Stimulated activated CD8-positive, alpha-beta memory T cell treated with anti-CD3 and anti-CD28 coated beads, Interleukin-4, amount 100 ng/mL, for 24 hours (primary cell): ENCODE measurements at regions not wholly inside any gene's neighbourhood (a gene's known extent, or its start where the extent isn't known, plus 50 kb on each side); places are given as distances from the start of the nearest gene placed in this dataset.

Experiments used
- DNase-seq: peaks from one replicate; pipeline ENCODE4 v3.0.0-alpha.2; 2020; ENCODE audit warnings: low read depth

DNA sequence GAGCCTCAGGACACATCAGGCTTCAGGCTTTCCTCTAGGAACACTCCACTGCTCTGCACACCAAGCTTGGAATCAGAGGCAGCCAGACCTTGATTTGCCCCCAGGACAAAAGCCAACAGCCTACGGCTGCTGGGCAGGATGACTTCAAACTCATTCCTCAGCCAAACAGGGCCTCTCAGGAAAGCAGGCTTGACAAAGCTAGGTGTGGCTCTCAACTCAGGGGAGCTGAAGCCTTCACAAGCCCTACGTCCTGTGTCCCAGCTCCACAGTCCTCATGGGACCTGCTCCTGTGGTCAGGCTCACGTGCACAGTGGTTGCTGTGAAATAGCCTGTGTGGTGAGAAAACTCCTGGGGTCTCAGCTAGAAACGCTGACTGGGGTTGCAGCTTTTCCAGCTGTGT, 398.9 kb upstream of the ZNF507 start:
- DNase-seq = no peak

DNA sequence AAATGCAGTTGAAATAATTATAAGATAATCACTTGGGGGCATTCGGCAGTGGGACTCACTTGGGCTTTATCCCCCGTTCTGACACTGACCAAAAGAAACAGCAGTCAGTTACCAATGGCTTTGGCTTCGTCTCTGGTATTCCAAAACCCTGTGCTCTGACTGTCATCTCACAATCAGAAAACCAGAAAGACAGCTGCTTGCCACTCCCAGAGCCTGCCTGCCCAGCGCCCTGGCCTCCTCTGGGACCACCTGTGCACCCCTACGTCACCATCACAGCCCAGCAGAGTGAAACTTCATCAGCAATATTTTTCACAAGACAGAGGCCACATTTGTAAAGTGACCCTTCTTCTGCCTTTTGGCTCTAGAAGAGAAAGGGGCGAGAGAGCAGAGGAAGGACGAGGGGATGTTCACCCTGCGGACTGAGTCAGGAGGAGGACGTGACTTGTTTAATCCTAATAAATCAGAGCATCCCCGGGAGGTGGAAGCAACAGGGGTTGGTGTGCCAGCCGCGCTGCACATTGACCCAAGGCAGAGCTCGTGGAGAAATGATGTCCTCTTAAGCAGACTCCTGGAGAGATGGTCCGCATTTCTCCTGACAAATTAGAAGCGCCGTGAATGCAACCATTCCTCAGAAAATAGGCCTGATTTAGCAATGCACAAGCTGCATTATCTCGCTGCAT, 397.8 kb upstream of the ZNF507 start:
- DNase-seq = no peak

DNA sequence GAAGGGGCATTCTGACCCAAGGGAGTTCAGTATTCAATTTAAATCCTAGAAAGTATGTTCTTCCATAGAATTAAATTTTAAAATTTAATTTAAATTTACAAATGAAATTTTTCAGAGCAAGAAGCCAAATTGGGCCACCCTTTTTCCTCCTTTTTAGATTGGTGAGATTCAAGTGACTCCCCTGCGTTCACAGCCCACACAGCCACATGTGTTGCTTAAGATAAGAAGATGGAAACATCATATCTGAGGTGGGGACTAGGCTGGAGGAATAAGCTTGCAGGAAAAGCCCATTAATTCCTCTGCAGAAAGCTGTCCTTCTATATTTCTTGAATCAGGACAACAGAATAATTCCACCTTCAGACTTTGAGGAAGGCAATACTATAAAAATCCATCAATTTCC, 392.7 kb upstream of the ZNF507 start:
- no peak for DNase-seq

DNA sequence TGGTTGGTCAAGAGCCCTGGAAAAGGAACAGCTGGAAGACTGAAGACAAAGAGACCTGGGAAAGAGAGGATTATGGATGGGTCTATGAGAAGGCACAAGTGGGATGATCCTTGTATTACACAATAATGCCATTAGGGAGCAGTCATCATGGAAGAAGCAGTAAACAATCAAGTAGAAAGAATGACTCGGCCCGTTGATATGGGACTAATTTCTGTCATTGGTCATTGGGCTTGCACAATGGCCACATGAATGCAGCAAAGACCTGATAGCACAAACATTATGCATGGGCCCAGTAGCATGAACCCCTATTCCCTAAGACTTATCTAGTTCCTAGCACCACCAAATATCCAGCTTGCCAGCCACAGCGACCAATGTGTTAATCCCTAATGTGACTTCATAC, 390.3 kb upstream of the ZNF507 start:
- DNase-seq = no peak

DNA sequence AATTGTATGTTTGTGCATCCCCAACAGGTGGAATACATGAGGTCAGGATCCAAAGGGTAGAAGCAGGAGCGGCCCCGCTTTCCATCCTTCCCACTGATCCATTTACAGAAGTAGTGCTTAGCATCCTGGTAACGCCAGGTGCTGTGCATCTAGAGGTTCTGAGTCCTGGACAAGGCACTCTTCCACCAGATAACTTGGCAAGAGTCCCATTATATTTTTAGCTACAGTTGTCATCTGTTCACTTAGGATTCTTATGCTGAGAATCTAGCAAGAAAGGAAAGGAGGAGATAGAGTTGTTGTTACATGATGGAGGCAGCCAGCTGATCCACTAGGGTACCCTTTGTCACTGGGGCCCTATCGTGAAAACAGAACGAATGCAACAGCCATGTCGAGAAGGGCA, 389.5 kb upstream of the ZNF507 start:
- DNase-seq = no peak

DNA sequence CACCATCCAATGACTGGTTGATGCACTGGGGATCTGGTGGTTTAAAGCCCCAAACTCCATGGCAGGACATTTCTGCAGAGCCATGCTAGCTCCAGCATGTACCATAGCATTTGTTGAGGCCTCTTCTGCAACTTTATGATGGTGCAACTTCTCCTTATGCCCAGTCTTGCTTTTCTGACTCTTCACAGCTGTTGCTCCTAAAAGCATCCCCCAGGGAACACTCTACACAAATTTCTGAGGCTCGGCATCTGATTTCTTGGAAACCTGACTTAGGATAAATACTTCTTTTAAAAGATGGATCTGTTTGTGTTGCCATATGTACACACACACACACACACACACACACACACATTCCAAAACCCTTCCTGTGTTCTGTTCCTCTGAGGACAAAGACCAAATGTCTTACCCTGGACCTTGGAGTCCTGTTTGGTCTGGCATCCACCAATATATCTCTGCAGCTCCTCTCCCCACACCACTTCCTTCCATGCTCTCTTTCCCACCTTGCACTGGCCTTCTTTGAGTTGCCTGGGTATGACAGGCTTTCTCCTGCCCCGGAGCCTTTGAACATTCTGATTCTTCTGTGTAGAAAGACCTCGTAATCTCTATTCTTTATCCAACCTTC, 388.5 kb upstream of the ZNF507 start:
- no peak for DNase-seq

DNA sequence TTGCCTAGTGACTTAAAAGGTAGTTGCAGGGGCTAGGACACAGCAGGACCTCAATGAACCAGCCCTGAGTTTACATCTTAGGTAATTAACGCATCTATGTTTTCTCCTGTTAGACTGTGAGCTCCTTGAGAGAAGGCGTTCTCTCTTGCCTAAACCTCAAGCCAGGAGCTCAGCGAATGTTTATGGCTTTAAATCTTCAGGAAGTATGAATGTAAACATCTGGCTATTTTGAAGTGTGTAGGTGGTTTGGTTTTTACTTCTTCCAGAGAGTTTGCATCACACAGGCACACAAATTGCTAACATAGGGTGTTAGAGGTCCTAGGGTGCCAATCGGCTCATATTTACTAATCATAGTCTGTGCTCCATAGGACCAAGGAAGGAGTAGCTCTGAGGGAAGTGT, 387.7 kb upstream of the ZNF507 start:
- no peak for DNase-seq

DNA sequence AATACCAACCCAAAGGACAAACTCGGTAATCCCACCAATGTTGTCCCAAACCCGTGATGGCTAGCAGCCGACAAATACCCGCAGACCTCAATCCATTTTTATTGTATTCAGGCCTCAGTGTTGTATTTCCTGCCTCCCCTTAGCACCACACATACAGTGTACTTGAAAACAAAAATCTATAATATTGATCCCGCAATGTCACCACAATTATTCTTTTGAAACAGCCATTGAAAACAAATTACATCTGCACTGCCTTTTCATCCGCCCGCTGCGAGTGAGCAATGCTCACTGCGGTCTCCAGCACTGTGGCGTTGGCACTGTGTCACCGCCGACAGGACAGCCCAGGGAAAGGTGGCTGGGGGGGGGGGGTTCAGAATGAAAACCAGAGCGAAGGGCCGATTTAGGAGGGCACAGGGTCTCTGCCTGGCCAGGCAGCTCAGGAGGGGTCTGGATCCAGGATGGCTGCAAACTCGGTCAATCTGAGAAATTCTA, 385.8 kb upstream of the ZNF507 start:
- DNase-seq = no peak

DNA sequence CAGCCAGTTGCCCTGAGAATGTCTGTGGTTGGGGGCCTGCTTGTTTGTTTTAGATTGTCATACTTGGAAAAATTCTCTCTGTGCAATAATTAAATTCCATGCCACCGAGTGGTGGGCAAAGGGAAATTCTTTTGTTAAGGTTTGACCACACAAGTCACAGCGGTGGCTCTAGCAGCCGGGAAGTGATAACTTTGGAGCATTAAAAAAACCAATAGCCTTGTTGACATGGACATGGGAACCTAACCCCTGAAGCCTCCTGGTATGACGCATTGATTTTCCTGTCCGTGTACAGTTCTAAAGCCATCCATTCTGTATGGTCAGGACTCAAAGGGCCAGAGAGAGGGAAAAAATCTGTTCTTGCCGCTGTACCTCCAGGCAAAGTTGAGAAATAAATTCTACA, 384.9 kb upstream of the ZNF507 start:
- DNase-seq = no peak

DNA sequence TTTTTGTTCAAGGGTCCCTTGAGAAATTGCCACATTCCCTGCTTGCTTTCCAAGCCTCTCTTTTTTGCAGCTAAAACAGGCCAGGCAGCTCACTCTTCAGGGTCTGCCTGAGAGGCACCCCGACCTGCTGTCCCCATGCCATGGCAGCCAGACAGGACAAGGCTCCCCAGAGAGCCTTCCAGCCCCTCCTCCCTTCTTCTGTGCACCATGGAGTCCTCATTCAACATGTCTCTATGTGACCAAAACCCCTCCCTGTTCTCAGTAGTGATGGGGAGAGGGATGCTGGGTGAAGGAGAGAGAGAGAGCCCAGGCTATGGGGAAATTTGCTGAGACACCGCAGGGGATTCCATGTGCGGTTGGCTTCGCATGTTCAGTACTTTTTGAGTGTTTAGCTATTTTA, 384.2 kb upstream of the ZNF507 start:
- DNase-seq = no peak

DNA sequence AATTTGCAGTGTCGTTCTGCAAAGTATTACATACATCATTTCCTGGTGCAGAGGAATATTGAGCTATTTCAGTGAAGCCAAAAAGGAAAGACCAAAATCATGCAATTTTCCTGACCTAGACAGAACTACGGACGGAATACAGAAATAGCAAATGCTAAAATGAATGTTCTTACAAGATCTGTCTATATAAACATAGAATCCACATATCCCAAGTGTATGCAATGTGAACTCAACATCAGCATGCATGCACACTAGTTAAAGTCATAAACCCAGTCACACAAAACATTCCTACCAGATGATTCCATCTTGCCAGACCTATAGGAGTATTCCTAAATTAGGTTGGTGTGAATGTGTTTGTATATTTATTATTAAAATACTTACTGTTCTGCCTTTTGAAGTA, 383.7 kb upstream of the ZNF507 start:
- no peak for DNase-seq

DNA sequence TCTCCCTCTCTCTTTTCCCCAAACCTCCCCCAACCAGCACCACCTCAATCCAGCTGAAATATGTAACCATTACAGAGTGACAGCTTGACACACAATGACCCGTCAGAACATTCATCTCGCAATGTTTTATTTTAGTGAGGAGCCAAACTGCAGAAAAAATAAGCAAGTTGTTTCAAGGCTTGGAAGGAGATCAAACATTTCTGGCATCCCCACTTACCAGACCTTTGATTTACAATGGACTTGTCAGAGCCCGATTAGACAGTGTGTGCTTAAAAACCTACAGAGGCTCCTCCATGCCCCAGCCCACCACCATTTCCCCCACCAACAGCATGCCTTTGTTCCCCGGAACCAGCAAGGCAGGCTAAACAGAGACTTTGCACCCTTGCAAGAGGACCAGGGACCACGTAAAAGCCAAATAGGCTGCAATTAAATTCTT, 382.8 kb upstream of the ZNF507 start:
- DNase-seq = no peak

DNA sequence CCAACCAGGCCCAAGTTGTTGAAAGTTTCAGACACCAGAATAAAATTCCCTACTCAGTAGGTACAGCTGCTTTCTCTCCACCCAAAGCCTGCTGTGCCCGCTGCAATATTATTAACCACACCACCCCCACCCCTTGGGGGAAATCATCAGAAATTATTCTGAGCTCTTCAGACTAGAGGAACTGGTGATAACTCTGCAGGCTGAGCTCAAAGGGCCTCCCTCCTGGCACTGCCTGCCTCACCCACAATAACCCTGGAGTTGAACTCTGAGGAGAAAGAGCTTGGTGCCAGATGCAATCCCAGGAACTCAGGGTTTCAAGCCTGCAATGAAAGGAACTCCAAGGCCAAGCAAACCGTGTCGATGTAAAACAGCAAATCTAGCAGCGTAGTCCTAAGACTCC, 381.7 kb upstream of the ZNF507 start:
- no peak for DNase-seq

DNA sequence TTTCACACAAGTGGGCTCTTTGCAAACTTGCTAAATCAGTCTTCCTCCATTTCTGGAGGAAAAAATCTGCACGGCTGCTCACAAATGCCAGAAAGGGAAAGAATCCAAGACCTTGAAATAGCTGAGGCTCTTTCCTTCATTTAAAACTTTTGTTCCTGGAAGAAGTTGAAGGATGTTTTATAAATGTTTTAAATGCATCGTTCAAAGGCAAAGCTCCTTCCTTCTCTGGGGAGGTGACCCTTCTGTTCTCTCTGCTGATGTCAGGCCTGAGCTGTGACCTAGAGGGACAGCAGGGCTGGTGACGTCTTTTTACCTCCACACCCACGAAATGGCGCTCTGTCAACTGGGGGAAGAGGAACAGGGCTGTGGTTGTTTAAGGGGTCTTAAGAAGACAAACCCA, 376.4 kb upstream of the ZNF507 start:
- DNase-seq = no peak

DNA sequence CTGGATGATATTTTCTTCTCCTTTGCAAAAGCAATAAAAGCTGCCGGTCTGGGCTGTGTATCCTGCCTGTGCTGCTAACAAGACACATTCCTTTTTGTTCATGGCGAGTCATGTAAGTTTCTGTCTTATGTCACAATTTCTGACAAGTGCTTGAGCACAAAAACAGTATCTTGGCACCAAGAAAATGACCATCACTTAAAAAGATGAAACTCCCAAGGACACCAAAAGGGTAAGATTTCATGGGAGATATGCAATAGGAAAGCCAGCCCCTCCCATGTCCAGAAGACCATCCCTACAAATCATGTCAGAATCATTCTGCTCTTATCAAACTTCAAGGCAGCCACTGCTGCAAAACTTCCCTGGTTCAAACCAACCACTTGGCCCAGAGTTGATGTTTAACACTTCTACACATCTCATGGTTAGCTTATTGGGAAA, 375.4 kb upstream of the ZNF507 start:
- no peak for DNase-seq

DNA sequence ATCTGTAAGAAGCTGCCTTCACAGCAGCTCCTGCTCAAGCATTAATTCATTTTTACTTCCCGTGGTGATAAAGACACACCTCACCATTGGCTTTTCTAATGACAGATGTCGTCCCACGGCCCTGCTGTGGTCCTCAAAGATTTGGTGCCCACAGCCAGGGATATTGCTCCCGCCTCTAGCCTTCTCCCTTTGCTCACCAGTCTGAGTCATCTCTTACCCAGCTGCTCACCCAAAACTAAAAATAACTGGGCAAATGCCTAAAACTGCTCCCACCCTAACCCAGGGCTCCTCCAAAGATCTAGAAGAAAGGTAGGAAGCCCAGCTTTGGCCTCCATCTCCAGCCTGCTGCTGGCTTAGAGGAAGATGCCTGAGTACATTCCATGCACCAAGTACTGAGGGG, 371.1 kb upstream of the ZNF507 start:
- DNase-seq = no peak

DNA sequence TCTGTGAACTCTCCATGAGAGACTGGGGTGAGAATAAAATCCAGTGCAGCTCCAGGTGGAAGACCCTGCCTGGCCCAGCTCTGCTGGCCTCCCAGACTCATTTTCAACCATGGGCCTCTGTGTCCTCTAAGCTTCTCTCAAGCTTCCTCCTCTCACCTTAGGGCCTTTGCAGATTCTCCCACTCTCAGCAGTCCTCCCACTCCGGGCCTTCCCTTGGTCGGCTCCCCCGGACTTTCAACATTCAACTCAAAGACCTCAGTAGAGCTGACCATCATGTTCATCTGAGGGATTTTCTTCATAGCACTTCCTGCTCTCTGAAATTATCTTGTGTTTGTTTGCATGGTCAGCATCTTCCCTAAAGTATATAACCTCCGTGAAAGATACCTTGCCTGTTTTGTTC, 370.5 kb upstream of the ZNF507 start:
- no peak for DNase-seq

DNA sequence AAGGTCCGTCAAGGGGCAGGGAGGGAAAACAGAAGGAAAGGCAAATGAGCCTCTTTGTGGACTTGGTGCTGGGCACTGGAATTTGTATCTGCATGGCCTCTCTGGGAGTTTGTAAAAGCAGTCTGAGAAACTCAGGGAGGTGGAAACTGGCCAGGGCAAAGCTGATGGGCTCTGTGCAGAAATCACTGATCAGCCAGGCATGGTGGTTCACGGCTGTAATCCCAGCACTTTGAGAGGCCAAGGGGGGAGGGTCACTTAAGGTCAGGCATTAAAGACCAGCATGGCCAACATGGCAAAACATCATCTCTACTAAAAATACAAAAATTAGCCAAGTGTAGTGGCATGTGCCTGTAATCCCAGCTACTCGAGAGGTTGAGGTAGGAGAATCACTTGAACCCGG, 369.9 kb upstream of the ZNF507 start:
- no peak for DNase-seq

DNA sequence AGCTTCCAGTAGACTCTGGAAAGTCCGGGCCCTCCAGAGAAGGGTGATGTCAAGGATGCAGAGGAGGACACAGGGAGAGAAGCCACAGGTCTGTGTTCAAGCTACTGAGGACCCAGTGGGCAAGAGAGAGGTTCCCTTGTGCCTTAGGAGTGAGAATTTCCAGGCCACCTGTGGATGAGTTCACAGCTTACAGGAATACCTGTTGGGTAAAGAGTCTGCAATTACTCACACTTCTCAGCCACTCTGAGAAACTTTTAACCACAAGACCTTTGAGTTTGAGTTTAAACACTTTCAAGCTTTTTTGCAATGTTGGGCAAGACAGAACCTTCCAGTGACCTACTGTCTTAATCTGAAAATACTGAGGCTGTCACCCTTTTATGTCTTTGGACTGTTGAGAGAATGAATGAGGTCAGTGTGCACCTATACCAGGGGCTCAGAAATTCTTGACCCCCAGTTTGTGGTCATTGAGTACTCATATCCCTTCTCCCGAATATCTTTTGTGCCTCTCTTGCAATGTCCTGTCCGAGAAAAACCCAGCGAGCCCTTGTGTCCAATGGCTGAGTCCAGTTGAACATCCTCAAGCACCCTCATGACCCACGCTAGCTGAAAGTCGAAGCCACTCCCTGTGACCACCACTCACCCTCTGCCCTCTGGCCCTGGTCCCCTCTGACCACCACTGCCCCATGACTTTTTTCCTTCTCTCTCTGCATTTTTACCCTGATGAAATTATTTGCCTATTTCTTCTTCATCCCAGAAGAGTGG, 368.5 kb upstream of the ZNF507 start:
- DNase-seq = no peak

DNA sequence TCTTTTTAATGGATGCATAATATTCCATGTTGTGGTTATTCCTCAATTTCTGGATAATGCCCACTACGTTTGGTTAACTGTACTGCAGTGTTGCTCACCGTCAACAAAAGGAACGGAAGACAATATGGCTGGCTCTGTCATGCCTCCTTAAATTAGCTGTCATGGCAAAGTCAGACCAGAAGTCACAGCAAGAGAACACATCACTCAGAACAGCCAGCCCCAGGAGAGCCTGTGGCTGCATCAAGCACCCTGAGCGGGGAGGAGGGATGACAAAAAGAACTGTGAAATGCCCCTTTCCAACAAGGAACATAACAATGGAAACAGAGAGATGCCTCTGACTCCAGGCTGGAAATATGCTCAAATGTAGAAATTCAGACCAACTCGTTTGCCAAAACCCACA, 366.0 kb upstream of the ZNF507 start:
- DNase-seq = no peak

DNA sequence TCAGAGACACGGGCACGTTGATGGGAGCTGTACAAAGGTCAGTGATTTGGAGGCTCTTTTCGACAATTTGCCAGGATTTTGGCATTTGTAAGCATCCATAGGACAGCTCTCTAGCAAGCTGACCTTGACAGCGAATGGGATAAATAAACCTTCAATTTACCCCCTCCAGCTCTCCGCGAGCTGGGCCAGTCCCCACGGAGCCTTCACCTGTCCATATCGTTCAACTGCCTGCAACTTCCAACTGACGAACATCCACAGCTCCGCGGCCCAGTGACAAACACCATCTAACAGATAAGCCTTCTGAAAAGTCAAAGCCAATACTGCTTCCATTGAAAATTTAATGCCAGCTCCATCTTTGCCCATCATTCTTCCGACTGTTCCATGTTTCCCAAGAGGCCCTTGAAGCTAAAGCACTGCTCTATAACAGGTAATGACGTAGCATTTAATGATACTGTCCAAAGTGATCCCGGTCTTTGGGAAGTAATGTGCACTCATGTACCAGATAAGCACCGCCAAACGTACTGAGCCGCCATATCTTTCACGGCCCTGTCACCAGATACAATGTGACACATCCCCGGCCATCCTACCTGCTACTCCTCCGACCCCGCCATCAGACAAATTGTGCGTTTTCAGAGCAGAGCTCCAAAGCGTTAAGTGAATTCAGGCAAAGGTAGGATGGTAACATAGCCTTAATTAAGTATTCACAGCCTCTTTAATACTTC, 365.3 kb upstream of the ZNF507 start:
- DNase-seq = no peak

DNA sequence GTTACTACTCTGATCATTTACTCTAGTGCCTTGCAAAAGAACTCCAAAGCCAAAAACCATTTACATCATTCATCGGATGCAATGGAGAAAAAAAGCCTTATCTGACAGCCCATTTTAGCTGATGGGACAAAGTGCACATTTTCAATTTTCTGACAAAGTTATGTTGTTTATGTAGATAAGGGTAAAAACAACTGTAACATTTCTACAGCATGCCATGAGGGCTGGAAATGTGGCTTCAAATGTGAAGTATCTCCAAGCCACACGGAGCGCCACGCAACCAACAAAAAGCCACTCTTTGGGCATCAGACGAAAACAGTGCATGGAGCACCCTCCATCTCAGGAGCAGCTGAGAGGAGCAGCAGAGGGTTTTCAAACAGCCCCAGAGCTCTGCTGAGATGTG, 364.6 kb upstream of the ZNF507 start:
- DNase-seq = no peak

DNA sequence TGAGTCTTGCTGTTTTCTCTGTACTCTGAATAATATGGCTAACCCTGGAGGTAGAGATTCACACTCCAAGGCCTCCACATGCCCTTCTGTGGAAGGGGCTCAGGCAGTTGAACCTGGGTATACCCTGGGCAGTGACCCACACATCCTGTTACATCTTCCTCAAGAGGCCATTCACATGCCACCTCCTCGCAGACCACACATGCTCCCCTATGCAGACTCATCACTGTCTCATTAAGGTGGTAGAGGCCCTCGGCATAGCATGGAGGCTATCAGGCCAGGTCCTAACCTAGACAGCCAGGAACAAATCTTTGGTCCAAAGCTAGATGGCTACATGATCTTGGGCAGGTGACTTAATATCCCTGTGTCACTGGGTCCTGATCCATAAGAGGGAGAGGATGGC, 363.9 kb upstream of the ZNF507 start:
- DNase-seq = no peak
